GM18511 (cell line): ENCODE measurements at regions not wholly inside any gene's neighbourhood (a gene's known extent, or its start where the extent isn't known, plus 50 kb on each side); places are given as distances from the start of the nearest gene placed in this dataset.

Experiments used
- ATAC-seq: cut with Tn5 transposase; IDR thresholded peaks from one replicate; pipeline ENCODE4 v1.9.1; 2021; ENCODE audit warnings: mild to moderate bottlenecking, moderate library complexity; ENCODE audit not compliant: unreplicated experiment

DNA sequence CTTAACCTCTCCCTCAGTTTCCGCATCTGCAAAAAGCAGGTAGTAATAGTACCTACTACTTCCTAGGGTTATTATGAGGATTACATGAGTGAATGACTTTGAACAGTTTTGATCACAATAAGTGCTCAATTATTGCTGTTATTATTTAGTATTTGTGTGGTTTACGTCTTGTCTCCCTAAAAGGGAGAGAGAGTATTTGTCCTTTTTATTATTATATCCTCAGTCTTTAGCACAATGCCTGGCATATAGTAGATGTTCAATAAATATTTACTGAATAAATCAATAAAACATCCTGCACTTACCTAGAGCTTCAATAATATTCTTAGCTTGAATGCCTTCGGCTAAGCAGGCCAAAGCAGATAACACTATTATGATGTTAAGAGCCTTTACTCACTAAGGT lies 160.0 kb downstream of the TANC2 start:
- ATAC-seq: no peak

DNA sequence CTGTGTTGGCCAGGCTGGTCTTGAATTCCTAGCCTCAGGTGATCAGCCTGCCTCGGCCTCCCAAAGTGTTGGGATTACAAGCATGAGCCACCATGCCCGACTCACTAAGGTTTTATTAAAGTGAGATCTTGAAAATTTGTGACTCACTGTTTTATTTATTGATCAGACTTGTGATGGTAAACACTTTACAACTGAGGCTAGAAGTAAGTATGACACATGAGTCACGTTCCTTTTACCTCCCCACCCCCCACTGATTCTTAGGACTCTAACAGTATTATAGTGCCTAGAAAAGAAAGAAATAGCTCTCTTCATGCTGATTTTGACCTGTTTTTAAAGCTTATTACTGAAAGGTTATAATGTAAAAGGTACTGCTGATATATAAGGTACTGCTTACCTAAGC lies 160.6 kb downstream of the TANC2 start:
- no peak for ATAC-seq

DNA sequence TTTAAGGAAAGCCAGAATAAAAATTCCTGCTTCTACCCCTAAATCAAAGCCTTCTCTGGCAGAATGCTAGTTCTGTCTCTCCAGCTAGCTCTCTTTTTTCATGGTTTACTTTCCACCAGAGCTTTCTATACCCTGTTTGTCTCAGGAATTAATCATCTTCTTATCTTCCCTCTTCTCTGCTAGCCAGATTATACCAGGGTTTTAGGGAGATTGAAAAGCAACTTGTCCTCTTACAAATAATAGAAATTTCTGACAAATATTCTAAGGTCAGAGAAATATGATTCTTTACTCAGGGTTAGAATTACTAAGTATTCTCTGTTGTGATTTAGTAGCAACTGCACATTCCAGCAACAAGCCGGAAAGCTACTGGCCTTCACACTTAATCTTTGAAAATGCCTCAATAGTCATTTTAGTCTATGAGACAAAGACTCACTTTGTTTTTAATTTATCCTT lies 166.4 kb downstream of the TANC2 start:
- no peak for ATAC-seq

DNA sequence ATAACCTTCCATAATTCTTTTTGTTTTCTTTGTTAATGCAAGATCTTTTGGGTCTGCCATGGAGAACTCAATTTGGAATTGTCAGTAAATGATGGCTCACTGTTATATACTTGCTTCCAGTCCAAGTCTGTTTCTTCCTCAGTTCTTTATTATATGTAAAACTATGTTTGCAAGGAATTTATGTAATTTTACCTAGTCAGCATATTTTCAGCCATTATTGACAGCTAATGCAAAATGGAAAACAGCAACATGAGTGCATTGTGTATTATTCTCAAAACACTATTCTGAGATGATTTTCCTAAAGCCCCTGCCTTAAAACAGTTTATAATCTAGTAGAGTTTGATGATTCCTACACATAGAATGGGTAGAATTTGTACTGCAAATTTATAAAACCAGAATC lies 167.5 kb downstream of the TANC2 start:
- no peak for ATAC-seq

DNA sequence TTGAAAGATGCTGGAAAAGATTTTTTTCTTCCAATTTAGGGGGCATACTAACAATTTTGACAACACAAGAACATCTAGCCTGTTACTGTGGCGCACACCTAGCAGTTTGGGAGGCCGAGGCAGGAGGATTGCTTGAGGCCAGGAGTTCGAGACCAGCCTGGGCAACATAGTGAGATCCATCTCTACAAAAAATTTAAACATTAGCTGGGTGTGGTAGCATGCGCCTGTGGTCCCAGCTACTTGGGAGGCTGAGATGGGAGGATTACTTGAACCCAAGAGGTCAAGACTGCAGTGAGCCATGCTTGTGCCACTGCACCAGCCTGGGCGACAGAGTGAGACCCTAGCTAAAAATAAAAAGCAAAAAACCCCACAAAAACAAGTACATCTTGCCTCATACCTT lies 168.8 kb downstream of the TANC2 start:
- no peak for ATAC-seq

DNA sequence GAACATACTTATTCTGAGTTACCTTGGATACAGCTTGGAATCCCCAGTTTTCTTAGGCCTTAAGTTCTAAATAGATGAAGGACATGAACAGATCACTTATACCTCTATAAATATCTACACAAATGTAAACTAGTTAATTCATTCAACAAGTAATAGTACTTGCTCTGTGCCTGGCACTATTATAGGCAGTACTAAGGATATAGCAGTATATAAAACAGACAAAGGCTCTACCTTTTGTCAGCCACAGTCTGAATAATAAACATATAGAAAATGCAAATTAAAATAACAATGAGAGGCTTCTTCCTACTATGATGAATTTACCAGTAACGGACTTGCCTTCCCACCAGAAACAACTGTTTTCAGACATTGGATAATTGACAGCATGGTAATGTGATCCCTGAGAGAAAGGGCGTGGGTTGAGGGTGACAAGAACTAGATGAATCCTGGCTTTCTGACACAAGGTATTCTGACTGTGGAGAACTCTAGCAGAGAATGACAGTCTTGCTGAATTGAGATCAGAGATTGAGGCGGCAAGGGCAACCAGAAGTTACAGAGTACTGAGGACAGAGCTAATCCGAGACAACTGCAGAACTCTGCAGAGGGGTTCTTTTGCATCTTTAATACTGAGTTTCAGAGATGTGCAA lies 170.5 kb downstream of the TANC2 start:
- ATAC-seq: no peak

DNA sequence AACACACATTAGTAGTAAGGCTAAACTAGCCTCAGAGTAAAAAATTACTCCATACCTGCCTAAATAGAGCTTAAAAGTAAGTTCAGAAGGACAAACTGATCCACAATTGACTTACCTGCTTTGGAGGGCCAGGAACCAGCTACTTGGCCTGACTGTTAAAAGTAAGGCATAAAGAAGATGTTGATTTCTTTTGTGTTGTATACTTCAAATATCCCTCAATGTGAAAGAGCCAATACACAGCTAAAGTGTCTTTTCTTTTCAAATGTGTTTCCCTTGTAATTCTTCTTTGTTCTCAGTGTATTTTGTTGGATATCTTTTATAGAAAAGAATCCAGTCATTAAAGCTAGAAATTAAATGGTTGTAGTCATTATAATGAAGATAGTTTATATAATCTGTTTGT lies 171.1 kb downstream of the TANC2 start:
- no peak for ATAC-seq

DNA sequence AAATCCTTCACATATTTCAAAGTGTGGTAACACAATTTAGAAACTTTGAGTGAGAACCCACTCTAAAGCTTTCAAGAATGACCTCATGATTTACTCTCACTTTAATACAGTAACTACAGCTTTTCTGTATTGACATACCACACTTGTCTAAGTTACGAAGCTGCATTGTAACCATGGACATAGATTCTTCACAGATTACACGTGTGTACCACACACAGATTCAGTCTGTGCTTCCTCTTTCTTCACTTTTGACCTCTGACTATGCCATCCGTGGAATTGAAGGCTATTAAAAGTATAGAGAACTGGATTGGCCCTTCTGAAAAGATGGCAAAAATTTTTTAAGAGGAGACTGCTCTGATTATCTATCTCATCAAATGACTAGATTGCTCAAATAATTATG lies 172.7 kb downstream of the TANC2 start:
- ATAC-seq: no peak

DNA sequence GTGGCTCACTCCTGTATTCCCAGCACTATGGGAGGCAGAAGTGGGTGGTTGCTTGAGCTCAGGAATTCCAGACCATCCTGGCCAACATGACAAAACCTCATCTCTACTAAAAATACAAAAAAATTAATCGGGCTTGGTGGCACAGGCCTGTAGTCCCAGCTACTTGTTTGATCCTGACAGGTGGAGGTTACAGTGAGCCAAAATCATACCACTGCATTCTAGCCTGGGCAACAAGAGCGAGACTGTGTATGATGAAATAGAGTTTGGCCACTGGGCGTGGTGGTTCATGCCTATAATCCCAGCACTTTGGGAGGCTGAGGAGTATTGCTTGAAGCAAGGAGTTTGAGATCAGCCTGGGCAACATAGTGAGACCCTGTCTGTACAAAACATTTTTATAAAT lies 173.3 kb downstream of the TANC2 start:
- ATAC-seq: no peak

DNA sequence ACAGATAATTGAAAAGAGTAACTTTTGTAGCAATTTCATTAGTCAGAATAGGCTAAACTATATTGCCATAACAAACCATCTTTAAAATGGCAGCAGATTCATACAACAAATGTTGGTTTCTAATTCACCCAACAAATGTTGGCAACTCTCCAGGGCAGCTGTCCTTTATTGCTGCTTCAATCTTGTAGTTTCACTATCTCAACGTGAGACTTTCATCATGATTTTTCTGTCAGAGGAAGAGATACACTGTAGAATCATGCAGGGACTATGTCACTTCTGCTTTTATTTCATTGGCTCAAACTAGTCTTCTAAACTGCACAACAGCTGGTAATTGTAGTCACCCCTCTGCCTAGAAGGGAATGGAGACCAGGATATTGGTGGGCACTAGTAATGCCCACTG lies 174.2 kb downstream of the TANC2 start:
- no peak for ATAC-seq

DNA sequence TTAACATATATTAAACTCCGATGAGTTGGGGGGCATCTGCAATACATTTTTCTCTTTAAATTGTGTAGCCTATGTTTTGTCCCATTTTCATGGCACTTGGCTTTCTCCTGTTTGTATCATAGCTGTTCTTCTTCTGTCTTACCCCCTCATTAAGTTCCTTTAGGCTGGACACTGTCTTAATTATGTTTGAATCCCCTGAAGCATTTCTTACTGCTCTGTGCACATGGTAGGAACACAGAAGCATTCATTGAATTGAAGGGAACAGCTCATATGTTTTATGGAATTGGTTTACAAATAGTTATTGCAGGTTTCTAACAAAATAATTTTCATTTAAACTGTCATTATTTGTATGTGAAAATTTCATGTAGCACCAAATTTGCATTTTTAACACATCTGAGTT lies 176.8 kb downstream of the TANC2 start:
- no peak for ATAC-seq

DNA sequence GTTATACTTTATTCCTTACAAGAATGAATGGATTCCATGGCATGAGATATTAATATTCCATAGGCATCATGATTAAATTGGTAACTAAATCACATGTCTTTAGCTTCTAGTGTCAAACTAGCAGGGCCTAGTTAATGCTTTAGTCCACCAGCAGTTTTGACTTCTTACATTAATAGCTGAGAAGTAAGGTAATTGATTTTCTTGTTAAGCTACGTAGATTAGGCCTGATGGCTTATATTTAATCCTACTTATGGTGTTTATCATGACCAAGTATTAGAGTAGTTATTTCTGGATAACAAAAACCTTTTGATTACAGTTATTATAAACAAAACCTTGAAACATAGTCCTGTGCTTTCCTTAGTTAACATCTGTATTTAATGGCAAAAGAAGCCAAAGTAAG lies 184.5 kb downstream of the TANC2 start:
- ATAC-seq: no peak

DNA sequence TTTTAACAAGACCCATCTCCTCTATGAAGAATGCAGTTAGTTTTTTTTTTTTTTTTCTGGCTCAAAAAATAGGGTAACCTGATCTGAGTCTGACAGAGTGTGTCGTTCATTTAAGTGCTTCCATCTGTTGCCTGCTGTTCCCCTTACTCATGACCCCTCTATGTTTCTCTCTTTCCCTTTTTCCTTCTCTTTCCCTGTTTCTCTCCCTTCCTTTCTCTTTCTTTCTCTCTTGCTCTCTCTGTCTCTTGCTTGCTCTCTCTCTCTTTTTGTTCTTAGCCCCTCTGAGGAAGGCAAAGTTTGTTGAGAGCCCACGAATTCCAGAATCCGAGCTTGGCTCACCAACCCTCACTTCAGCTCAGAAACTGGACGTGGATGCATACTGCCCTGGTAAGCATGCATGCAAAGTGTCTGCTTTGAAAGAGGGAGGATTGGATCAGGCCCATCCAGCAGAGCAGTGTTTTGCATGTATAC lies 185.0 kb downstream of the TANC2 start:
- ATAC-seq: no peak

DNA sequence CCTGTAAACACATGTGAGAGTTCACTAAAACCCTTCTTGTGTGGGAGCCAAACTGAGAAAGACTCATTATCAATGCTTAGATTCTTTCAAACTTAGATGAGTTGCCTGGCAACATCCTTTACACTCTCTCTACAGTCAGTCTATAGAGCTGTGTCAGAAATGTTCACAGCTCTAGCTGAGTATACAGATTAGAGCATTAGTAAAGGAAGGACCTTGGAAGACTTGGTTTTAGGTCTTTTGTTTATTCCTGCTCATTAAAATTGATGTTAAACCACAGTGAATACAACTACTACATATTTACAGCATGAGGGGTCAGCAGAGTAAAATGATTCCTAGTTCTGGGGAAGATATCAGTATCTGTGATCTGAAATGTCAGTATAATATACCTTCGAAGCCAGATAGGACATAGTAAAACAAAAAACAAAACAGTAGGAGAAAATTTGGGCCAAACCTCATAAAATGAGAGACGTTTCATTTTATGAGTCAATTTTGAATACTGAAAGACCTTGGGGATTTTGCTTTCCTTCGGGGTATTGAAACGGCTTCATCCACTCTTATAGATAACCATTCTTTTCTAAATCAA lies 186.0 kb downstream of the TANC2 start:
- no peak for ATAC-seq

DNA sequence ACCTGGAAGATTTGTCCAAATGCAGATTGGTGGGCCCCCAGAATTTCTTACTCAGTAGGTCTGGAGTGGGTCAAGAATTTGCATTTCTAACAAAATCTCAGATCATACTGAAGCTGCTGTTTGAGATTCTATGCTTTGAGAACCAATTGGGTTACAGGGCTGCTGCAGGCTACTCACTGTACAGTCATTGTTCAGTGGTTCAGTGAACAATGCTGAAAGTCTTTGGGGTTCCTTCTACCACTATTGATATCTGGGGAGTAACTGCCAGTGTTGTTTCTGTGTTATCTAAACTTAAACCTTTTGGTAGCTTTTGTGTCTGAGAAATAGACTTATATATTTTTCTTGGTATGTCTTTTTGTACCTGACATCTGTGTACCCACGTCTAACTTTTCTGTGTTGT lies 187.5 kb downstream of the TANC2 start:
- no peak for ATAC-seq

DNA sequence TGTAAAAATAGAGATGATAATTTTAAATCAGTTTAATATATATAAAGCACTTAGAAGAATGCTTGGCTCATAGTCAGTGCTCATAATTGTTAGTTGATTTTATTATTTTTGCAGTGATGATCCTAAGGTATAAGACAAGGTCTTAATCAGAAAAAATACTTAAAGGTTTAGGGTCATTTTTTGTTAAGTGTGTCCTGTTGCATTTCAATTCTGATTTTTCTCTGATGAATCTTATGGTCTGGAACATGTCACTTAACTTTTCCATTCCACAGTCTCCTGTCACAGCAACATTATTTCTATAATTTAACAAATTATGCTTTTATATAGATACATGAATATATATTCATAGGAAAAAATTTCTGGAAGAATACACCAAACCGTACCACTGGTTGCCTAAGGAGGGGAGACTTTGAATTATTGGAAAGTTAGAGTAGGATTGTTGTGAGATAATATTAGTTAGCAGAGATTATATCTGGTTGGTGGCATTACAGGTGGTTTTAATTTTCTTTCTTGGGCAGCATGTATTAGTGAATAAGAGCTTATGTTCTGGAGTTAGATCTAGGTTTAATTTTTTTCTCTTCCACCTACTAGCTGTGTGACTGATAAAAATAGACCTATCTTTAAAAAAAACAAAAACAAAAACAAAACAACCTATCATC lies 188.7 kb downstream of the TANC2 start:
- no peak for ATAC-seq

DNA sequence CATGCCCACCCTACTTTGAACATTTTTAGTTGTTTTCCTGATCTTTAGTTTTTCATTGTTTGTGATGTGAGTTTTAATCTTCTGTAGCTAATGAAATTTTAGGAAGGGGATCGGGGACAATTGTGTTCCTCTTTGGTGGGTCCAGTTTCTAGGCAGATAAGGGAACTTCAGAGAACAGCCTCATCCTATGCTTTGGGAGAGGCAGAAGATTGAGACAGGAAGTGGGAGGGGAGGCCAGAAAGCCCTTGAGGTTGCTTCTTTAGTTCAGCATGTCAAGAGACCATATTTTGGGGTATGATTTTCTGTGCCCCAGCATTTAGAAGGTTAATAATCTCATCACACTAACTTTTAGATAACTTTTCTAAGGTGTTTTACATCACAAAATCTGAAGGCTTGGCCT lies 191.0 kb downstream of the TANC2 start:
- no peak for ATAC-seq

DNA sequence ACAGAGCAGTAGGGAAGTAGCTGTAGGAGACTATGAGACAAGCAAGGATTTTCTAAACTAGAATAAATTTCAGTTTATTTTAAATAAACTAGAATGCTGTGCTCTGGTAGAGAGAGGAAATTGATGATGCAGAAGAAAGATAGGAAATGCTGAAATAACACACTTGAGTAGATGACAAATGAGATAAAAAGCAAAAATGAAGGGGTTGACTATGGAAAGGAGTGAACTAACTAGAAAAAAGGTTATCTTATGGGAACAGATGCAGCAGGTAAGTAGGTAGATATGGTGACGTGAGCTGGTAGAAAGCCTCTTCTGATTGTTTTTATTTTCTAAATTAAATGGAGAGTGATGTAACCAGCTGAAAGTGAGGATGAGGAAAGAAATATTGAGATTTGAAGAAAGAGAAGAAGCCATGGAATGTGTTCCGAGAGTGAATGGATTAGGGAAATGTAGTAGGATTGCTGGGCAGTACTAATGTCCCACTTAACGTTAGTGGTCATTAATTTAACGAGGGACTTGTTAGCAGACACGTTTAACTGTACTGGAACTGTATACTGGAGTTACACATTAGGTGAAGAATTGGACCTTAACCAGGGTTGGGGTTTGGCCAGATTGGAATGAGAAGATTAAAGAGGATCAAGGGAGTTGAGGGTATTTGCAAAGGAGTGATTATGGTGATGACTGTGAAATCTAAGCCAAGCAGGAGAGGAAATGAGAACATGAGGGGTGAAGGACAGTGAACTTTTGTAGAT lies 196.5 kb downstream of the TANC2 start:
- no peak for ATAC-seq

DNA sequence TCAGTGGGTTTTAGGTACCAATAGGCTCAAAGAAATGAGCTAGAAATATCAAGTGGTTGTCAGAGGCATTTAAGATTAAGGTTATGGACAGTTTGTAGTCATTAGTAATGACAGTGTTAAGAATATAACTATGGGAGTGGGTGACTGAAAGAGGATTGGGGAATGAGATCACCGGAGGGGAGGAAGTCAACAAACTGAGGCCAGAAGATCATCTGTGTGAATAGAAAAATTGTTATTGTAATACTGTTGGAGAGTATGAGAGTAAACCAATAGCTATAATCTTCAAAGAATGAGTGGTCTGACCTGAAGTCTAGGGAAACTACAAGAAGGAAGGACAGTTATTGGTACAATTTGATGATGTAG lies 197.1 kb downstream of the TANC2 start:
- no peak for ATAC-seq

DNA sequence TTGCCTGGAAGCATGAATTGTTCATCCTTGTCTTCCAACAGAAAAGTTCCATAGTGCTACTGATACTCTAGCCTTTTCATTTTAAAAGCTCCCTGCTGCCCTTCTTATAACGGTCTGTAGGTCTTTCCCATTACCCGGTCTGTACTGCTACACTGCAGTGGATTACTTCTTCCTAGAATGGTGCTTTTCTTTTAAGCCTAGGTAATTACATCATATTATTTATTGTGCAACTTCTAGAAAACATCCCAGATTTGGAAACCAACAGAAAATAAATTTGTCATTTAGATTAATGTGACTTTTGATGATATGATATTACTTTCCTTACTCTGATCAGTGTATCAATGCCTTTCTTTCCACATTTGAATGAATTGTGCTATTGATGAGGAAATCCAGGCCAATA lies 199.4 kb downstream of the TANC2 start:
- no peak for ATAC-seq

DNA sequence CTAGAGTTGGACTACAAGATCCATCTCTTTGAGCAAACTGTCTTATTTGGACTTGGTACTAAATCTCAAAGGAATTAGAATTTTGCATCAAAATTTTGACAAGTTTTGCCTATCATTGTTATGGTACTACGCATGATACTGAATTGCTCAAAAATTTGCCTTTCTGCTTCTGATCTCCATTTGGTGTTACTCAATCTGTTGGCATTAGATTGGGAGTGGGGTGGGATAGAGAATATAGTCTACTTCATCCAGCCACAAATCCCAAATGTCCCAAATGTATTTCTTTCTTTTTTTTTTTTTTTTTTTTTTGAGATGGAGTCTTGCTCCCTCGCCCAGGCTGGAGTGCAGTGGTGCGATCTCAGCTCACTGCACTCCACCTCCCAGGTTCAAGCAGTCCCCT lies 204.8 kb downstream of the TANC2 start:
- no peak for ATAC-seq
